OCI-LY7 (cell line): ENCODE measurements at regions not wholly inside any gene's neighbourhood (a gene's known extent, or its start where the extent isn't known, plus 50 kb on each side); places are given as distances from the start of the nearest gene placed in this dataset.

Experiments
- BruUV-seq: library from RNA; stranded (reverse); fragments of 400-500 nt; replicated peaks from 2 replicates; lab custom pipeline; 2021; lab: Mats Ljungman, UMichigan
- CTCF ChIA-PET: fragments of 300-600 bp; sonication (Branson Sonifier 250); formaldehyde crosslinking; loops from one replicate; lab custom pipeline; 2022; ENCODE audit warnings: antibody characterized with exemption; ENCODE audit not compliant: unreplicated experiment; lab: Charles Lee
- POLR2A ChIA-PET: fragments of 300-600 bp; sonication (Branson Sonifier 250); formaldehyde crosslinking; loops from one replicate; lab custom pipeline; 2022; ENCODE audit warnings: antibody characterized with exemption; lab: Charles Lee
- DNase-seq: peaks from one replicate; pipeline ENCODE4 v3.0.0-alpha.2; 2015; ENCODE audit warnings: low spot score
- H2AFZ ChIP-seq: fragments of 200-600 bp; sonication (generic), shearing (Covaris generic); 2 replicates; pipeline ENCODE4 v1.6.1; 2014; ENCODE audit warnings: mild to moderate bottlenecking, antibody characterized with exemption, low read length, moderate library complexity
- H3K27ac ChIP-seq: fragments of 200-600 bp; sonication (generic); 2 replicates; pipeline ENCODE4 v1.5.1; 2014; ENCODE audit warnings: mixed run types, low read depth, mild to moderate bottlenecking, moderate library complexity, low read length, inconsistent platforms; ENCODE audit not compliant: poor library complexity, severe bottlenecking
- H3K36me3 ChIP-seq: fragments of 200-600 bp; sonication (generic); 2 replicates; pipeline ENCODE4 v1.6.1; 2014; ENCODE audit warnings: mild to moderate bottlenecking, antibody characterized with exemption, low read length, moderate library complexity, mixed read lengths; ENCODE audit not compliant: insufficient read depth
- H3K4me1 ChIP-seq: fragments of 200-600 bp; sonication (generic); 2 replicates; pipeline ENCODE4 v1.5.1; 2014; ENCODE audit warnings: mild to moderate bottlenecking, low read length; ENCODE audit not compliant: insufficient read depth, poor library complexity, severe bottlenecking
- H3K4me2 ChIP-seq: fragments of 200-600 bp; sonication (generic); 2 replicates; pipeline ENCODE4 v1.6.1; 2014; ENCODE audit warnings: mild to moderate bottlenecking, low read length
- H3K4me3 ChIP-seq: fragments of 200-600 bp; sonication (generic); 2 replicates; pipeline ENCODE4 v1.5.1; 2014; ENCODE audit warnings: mild to moderate bottlenecking, low read depth, low read length; ENCODE audit not compliant: poor library complexity, severe bottlenecking
- H3K79me2 ChIP-seq: fragments of 200-600 bp; sonication (generic); 2 replicates; pipeline ENCODE4 v1.6.1; 2016; ENCODE audit warnings: low read depth, mild to moderate bottlenecking, low read length, moderate library complexity, mixed read lengths; ENCODE audit not compliant: insufficient read depth
- H3K9me2 ChIP-seq: fragments of 200-600 bp; sonication (generic); 2 replicates; pipeline ENCODE4 v1.6.1; 2016; ENCODE audit warnings: mild to moderate bottlenecking, low read length, mixed read lengths; ENCODE audit not compliant: insufficient read depth
- H3K9me3 ChIP-seq: fragments of 200-600 bp; sonication (generic); 2 replicates; pipeline ENCODE4 v1.6.1; 2014; ENCODE audit warnings: mild to moderate bottlenecking, mixed run types, low read length, mixed read lengths
- H4K20me1 ChIP-seq: fragments of 200-600 bp; sonication (generic); 2 replicates; pipeline ENCODE4 v1.6.1; 2014; ENCODE audit warnings: mild to moderate bottlenecking, antibody characterized with exemption, low read length, moderate library complexity, mixed read lengths; ENCODE audit not compliant: insufficient read depth
- EZH2phosphoT487 ChIP-seq: fragments of 200-600 bp; sonication (generic); IDR thresholded peaks from 2 replicates; pipeline ENCODE4 v1.6.1; 2018; ENCODE audit warnings: low read depth, borderline replicate concordance, mild to moderate bottlenecking, mixed run types, antibody characterized with exemption, low read length, moderate library complexity, mixed read lengths
- intact Hi-C: fragments of 100-400 bp; cut with micrococcal nuclease; formaldehyde crosslinking; loops from one replicate; pipeline ENCODE4 v1.10.0; 2022; ENCODE audit not compliant: unreplicated experiment
- TF ChIP-seq, protein P1 (sequence below): fragments of 200-600 bp; sonication (generic); conservative IDR thresholded peaks from 2 replicates; pipeline ENCODE4 v1.5.1; 2014; ENCODE audit warnings: mild to moderate bottlenecking, antibody characterized with exemption, low read length, moderate library complexity, mixed read lengths

DNA sequence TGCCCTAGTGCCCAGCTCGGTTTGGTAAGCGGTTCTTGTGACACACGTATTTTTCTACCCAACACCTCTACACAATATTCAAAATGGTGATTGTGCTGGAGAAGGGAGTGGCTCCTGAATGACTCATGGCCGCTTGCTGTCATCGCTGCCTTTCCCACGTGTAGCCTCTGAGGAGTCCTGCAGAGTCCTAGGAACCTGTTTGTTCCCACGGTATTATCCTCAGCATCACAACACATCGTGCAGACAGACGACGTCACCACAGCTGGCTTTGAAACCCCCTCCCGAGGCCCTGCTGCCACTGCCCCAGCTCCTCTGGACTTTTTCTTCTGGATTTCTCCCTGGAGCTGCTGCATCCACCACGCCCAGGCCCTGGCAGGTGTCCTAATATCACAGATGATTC lies 353.5 kb downstream of the SMOC2 start:
- ChIA-PET CTCF (no interaction called here), POLR2A (no interaction called here)
- H3K4me1 ChIP-seq: no peaks in the 10 kb centered on the region
- H3K27ac ChIP-seq: no peak overlapping the region
- no peaks in the 10 kb centered on the region for H4K20me1 ChIP-seq
- no peak overlapping the region for H3K4me3 ChIP-seq
- no peak overlapping the region for H3K4me2 ChIP-seq
- H3K36me3 ChIP-seq: no peaks in the 10 kb centered on the region
- H3K9me2 ChIP-seq: no peaks in the 10 kb centered on the region
- no peak overlapping the region for H2AFZ ChIP-seq
- intact Hi-C loops: no loop called here
- no peaks in the 10 kb centered on the region for H3K79me2 ChIP-seq
- BruUV-seq: no TSS peak
- no peak for DNase-seq
- no peaks in the 10 kb centered on the region for H3K9me3 ChIP-seq
- TF ChIP-seq, protein P1, sequence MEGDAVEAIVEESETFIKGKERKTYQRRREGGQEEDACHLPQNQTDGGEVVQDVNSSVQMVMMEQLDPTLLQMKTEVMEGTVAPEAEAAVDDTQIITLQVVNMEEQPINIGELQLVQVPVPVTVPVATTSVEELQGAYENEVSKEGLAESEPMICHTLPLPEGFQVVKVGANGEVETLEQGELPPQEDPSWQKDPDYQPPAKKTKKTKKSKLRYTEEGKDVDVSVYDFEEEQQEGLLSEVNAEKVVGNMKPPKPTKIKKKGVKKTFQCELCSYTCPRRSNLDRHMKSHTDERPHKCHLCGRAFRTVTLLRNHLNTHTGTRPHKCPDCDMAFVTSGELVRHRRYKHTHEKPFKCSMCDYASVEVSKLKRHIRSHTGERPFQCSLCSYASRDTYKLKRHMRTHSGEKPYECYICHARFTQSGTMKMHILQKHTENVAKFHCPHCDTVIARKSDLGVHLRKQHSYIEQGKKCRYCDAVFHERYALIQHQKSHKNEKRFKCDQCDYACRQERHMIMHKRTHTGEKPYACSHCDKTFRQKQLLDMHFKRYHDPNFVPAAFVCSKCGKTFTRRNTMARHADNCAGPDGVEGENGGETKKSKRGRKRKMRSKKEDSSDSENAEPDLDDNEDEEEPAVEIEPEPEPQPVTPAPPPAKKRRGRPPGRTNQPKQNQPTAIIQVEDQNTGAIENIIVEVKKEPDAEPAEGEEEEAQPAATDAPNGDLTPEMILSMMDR: no peak
- TF ChIP-seq EZH2phosphoT487: no peak

DNA sequence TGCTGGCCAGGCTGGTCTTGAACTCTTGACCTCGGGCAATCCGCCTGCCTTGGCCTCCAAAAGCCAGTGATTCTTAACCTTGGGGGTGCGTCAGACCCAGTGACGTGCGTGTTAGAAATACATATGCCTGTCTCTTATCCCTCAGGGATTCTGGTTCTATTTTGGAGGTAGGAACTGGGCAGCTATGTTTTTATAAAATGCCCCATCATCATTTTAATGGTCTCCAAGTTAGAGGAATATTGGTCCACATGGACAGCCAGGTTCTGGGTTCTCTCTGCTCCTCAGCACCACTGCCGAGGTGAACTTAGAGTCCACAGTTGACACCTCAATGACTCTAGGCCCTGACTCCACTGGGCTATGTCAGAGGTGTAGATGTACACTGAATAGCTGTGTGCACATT lies 352.7 kb downstream of the SMOC2 start:
- H3K9me3 ChIP-seq: no peaks in the 10 kb centered on the region
- no peak for DNase-seq
- POLR2A ChIA-PET: no interaction called here
- CTCF ChIA-PET: no interaction called here
- no peak overlapping the region for H3K27ac ChIP-seq
- H3K9me2 ChIP-seq: no peaks in the 10 kb centered on the region
- no peak overlapping the region for H3K4me3 ChIP-seq
- TF ChIP-seq EZH2phosphoT487: no peak
- TF ChIP-seq, protein P1: no peak
- BruUV-seq: no TSS peak
- no peaks in the 10 kb centered on the region for H3K36me3 ChIP-seq
- no peak overlapping the region for H3K4me2 ChIP-seq
- intact Hi-C loops: no loop called here
- no peaks in the 10 kb centered on the region for H4K20me1 ChIP-seq
- H2AFZ ChIP-seq: no peak overlapping the region
- no peaks in the 10 kb centered on the region for H3K79me2 ChIP-seq
- H3K4me1 ChIP-seq: no peaks in the 10 kb centered on the region

DNA sequence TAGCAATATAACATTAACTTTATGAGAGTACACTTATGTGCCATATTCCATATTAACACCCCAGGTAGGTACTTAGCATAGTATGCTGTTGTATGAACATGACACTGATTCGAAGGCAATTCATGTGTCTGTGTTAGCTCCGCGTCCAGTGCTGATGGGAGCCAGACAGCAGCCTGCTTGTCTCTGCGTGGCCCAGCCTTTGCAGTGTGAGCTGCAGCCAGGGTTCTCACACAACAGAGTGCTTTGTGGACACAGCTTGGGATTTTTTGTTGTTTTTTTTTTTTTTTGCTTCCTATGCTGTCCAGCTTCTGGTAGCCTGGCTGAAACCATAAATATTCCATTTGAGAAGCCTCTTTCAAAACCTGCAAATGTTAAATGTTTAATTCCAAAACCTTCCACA lies 350.9 kb downstream of the SMOC2 start:
- BruUV-seq: no TSS peak
- TF ChIP-seq, protein P1: no peak
- TF ChIP-seq EZH2phosphoT487: no peak

More for the DNA sequence above, 350.9 kb downstream of the SMOC2 start:
- no peaks in the 10 kb centered on the region for H3K4me1 ChIP-seq
- no peaks in the 10 kb centered on the region for H3K36me3 ChIP-seq
- no peak overlapping the region for H2AFZ ChIP-seq
- no peak overlapping the region for H3K4me3 ChIP-seq
- H3K9me3 ChIP-seq: no peaks in the 10 kb centered on the region
- H3K79me2 ChIP-seq: no peaks in the 10 kb centered on the region
- H3K4me2 ChIP-seq: no peak overlapping the region
- POLR2A ChIA-PET: no interaction called here
- H3K9me2 ChIP-seq: no peaks in the 10 kb centered on the region
- intact Hi-C loops: no loop called here
- no peak overlapping the region for H3K27ac ChIP-seq
- no peaks in the 10 kb centered on the region for H4K20me1 ChIP-seq
- CTCF ChIA-PET: no interaction called here
- DNase-seq: no peak
